Stimulated activated naive CD8-positive, alpha-beta T cell treated with anti-CD3 and anti-CD28 coated beads, Interleukin-15, Interleukin-2, amounts not matched to agents 100 ng/mL and 50 ng/mL, for 24 hours (primary cell): ENCODE measurements at regions not wholly inside any gene's neighbourhood (a gene's known extent, or its start where the extent isn't known, plus 50 kb on each side); places are given as distances from the start of the nearest gene placed in this dataset.
"Not testable (repeated sequence)": the region's sequence is repeated elsewhere in the genome, so short reads cannot be mapped to it uniquely, and the experiment has no call there.

Experiments used
- H3K27ac Mint-ChIP-seq: one replicate; pipeline ENCODE4 v1.8.0; 2021; ENCODE audit warnings: mild to moderate bottlenecking, mixed read lengths
- H3K27me3 Mint-ChIP-seq: one replicate; pipeline ENCODE4 v1.8.0; 2021; ENCODE audit warnings: mixed read lengths
- H3K36me3 Mint-ChIP-seq: one replicate; pipeline ENCODE4 v1.8.0; 2021; ENCODE audit warnings: low read depth, mixed read lengths
- H3K4me1 Mint-ChIP-seq: one replicate; pipeline ENCODE4 v1.8.0; 2021; ENCODE audit warnings: low read depth, mixed read lengths
- H3K4me3 Mint-ChIP-seq: one replicate; pipeline ENCODE4 v1.8.0; 2021; ENCODE audit warnings: mild to moderate bottlenecking, mixed read lengths
- H3K9me3 Mint-ChIP-seq: one replicate; pipeline ENCODE4 v1.8.0; 2021; ENCODE audit warnings: mixed read lengths

DNA sequence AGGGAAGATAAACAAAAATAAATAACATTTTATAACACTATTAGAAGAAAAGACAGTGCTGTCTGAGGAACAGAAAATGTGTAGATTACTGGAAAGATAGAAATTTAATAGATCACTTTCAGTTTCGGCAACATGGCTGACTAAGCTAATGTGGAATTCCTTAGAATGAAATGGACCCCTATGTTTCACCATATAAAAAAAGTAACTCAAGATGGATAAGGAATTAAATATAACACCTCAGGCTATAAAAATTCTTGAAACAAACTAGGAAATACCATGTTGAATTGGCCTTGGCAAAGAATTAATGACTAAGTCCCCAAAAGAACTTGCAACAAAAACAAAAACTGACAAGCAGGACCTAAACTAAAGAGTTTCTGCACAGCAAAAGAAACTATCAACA, 558.3 kb downstream of the CHSY3 start:
- Mint-ChIP-seq H3K36me3 (no peaks in the 10 kb centered on the region), H3K4me3 (no peak overlapping the region), H3K27ac (no peak overlapping the region), H3K27me3 (no peaks in the 10 kb centered on the region), H3K9me3 (peaks cover 8% of the 10 kb centered on the region), H3K4me1 (no peaks in the 10 kb centered on the region)

DNA sequence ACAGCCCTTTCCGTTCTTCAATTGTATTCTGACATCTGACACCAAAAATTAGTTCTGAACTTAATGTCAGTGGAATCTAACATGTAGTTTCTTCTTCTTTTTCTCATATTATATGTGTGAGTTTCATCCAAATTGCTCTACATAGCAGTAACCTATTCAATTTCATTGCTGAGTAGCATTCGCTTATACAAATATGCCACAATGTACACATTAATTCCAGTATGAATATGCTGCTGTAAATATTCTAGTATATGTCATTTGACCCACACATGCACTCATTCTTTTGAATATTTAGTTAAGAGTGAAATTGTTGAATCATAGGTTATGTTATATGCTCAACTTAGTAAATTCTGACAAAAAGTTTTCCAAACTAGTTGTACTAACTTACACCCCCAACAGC, 550.9 kb downstream of the CHSY3 start:
- Mint-ChIP-seq H3K36me3 (no peaks in the 10 kb centered on the region), H3K27ac (no peak overlapping the region), H3K9me3 (peaks cover 16% of the 10 kb centered on the region), H3K27me3 (no peaks in the 10 kb centered on the region), H3K4me1 (no peaks in the 10 kb centered on the region), H3K4me3 (no peak overlapping the region)

DNA sequence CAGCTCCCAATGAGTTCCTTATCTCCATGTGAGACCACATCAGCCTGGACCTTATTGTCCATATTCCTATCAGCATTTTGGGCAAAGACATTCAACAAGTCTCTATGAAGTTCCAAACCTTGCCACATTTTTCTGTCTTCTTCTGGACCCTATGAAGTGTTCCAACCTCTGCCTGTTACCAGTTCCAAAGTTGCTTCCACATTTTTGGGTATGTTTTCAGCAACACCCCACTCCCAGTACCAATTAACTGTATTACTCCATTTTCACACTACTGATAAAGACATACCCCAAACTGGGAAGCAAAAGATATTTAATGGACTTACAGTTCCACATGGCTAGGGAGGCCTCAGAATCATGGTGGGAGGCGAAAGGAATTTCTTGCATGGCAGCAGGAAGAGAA, 548.5 kb downstream of the CHSY3 start:
- H3K4me3 Mint-ChIP-seq: no peak overlapping the region

DNA sequence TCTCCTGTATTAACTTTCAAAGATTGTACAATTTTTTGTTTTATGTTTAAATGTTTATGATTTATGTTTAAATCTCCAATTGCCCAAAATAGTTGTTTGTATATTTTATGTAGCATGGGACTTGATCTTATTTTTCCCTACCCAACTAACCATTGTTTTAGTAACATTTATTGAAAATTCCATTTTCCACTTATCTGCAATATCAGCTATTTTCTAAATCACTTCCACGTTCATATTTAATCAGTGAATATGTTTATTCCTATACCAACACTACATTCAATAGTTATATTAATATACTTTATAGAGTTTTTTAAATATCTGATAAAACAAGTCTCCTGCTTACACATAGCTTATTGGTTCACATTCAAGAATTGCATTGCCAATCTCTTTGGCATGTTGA, 532.2 kb downstream of the CHSY3 start:
- no peaks in the 10 kb centered on the region for H3K27me3 Mint-ChIP-seq
- H3K36me3 Mint-ChIP-seq: no peaks in the 10 kb centered on the region
- peaks cover 24% of the 10 kb centered on the region for H3K9me3 Mint-ChIP-seq
- H3K27ac Mint-ChIP-seq: no peak overlapping the region
- H3K4me3 Mint-ChIP-seq: no peak overlapping the region
- H3K4me1 Mint-ChIP-seq: no peaks in the 10 kb centered on the region

More for the DNA sequence above, 548.5 kb downstream of the CHSY3 start:
- H3K9me3 Mint-ChIP-seq: peaks cover 15% of the 10 kb centered on the region
- no peaks in the 10 kb centered on the region for H3K4me1 Mint-ChIP-seq
- H3K27me3 Mint-ChIP-seq: no peaks in the 10 kb centered on the region
- no peak overlapping the region for H3K27ac Mint-ChIP-seq
- H3K36me3 Mint-ChIP-seq: no peaks in the 10 kb centered on the region

DNA sequence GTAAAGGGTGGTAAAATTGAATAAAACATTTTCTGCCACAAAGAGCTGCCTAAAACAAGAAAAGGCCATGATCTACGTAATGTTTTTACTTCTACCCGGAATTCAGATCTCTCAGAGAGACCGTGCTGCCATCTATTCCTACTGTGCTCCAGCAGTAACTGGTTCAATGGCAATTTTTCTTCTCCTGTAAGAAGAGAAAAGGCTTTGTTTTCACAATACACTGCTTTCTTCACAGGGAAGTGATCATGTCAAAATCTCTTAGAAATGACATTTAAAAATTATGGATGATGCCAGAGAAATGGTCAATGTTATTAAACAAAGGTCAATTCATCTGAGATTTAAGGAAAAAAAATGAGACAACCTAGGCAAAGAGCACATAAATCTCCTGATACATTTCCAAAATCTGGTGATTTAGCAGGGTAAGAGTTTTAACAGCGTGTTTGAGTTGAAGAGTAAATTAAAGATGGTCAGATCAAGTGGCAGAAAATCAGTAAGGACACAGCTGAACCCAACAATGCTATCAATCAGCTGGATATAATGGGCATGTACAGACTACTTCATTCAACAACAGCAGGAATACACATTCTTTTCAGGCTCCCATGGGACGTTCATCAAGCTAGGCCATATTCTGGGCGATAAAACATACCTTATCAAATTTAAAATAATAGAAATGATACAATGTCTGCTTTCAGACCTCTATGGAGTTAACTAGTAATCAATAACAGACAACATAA, 523.1 kb downstream of the CHSY3 start:
- Mint-ChIP-seq H3K27ac (no peak overlapping the region), H3K36me3 (no peaks in the 10 kb centered on the region), H3K4me1 (no peaks in the 10 kb centered on the region), H3K9me3 (no peaks in the 10 kb centered on the region), H3K27me3 (no peaks in the 10 kb centered on the region), H3K4me3 (no peak overlapping the region)

DNA sequence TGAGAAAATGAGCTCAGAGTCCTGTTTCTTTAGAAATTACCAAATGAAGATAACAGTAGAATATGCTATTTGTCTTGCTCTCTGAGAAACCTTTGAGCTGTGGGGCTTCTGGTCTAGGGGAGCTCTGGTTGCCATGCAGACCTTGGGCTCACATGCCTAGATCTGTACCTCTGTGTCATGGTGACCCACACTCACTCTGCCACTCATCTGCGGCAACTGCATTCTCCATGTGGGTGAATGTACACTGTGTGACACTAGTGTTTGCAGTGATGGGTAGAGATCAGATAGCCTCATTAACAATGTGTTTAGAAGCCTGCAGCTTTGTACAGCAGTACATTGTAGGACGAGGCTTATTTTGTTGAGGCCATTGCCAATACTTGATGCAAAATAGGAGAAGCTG, 521.2 kb downstream of the CHSY3 start:
- no peaks in the 10 kb centered on the region for H3K36me3 Mint-ChIP-seq
- no peak overlapping the region for H3K4me3 Mint-ChIP-seq
- H3K4me1 Mint-ChIP-seq: no peaks in the 10 kb centered on the region
- H3K27ac Mint-ChIP-seq: no peak overlapping the region
- no peaks in the 10 kb centered on the region for H3K9me3 Mint-ChIP-seq
- H3K27me3 Mint-ChIP-seq: no peaks in the 10 kb centered on the region

DNA sequence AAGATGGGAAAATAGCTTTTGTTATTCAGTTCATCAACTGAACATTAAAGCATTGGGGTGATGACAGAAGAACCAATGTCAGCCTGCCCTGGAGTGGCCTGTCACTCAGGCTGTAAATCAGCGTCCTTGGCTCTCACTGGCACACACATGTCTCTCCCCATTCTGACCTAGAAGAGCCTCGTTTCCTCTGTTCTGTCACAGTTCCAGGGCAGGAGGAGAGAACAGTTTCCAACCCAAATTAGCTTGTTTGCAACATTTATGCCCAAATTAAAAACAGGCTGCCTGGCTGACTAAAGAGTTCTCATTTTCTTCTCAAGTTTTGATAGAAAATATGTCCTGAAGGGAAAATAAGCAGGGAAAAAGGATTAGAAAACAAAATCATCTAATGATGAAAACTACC, 520.1 kb downstream of the CHSY3 start:
- no peaks in the 10 kb centered on the region for H3K4me1 Mint-ChIP-seq
- no peak overlapping the region for H3K27ac Mint-ChIP-seq
- no peaks in the 10 kb centered on the region for H3K27me3 Mint-ChIP-seq
- no peaks in the 10 kb centered on the region for H3K9me3 Mint-ChIP-seq
- H3K4me3 Mint-ChIP-seq: no peak overlapping the region
- H3K36me3 Mint-ChIP-seq: no peaks in the 10 kb centered on the region

DNA sequence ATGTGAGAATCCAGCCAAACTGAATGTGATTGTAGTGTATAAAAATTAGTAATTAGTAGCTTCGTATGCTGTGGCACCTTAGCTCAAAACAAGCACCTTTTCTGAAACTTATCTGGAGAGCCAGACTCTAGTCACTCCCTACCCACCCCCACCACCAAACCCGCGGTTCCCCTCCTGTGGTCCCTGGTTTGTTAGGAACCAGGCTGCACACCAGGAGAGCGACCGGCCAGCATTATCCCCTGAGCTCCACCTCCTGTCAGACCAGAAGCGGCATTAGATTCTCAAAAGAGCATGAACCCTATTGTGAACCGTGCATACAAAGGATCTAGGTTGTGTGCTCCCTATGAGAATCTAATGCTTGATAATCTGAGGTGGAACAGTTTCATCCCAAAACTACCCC, 498.6 kb downstream of the CHSY3 start:
- Mint-ChIP-seq H3K4me1 (no peaks in the 10 kb centered on the region), H3K27ac (no peak overlapping the region), H3K4me3 (no peak overlapping the region), H3K27me3 (no peaks in the 10 kb centered on the region), H3K9me3 (no peaks in the 10 kb centered on the region), H3K36me3 (no peaks in the 10 kb centered on the region)

DNA sequence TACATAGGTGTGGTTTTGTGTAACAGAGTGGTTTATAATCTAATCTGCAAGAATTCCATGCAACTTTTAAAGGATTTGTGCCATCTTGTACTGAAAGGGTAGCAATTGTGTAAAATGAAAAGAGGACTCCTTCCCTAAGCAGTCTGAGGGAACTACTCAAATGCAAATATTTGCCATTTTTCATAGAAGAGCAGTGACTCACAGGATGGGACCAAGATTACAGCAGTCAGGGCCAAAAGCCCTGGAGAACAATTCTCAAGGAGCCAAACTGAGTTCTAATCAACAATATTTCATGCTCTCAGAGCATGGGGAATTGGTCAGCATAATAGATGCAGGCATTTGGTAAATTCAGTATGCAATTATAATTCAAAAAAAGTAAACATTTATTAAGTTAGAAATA, 495.8 kb downstream of the CHSY3 start:
- H3K36me3 Mint-ChIP-seq: no peaks in the 10 kb centered on the region
- H3K9me3 Mint-ChIP-seq: no peaks in the 10 kb centered on the region
- no peaks in the 10 kb centered on the region for H3K27me3 Mint-ChIP-seq
- H3K4me1 Mint-ChIP-seq: no peaks in the 10 kb centered on the region
- no peak overlapping the region for H3K27ac Mint-ChIP-seq
- no peak overlapping the region for H3K4me3 Mint-ChIP-seq

DNA sequence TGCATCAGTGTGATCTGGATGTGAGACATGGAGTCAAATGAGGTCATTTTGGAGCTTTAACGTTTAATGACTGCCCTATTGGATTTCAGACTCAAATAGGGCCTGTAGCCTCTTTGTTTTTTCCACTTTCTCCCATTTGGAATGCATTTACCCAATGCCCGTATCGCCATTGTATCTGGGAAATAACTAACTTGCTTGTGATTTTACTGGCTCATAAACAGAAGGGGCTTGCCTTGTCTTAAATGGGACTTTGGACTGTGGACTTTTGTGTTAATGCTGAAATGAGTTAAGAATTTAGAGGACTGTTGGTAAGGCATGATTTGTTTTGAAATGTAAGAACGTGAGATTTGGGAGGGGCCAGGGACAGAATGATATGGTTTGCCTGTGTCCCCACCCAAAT, 494.6 kb downstream of the CHSY3 start:
- no peak overlapping the region for H3K4me3 Mint-ChIP-seq
- no peaks in the 10 kb centered on the region for H3K4me1 Mint-ChIP-seq
- no peaks in the 10 kb centered on the region for H3K36me3 Mint-ChIP-seq
- H3K9me3 Mint-ChIP-seq: no peaks in the 10 kb centered on the region
- no peak overlapping the region for H3K27ac Mint-ChIP-seq
- H3K27me3 Mint-ChIP-seq: no peaks in the 10 kb centered on the region

DNA sequence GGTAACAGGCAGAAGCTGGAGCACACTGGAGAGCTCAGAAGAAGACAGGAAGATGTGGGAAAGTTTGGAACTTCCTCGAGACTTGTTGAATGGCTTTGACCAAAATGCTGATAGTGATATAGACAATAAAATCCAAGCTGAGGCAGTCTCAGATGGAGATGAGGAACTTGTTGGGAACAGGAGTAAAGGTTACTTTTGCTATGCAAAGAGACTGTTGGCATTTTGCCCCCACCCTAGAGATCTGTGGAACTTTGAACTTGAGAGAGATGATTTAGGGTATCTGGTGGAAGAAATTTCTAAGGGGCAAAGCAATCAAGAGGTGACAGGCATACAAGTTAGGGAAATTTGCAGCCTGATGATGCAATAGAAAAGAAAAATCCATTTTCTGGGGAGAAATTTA, 493.5 kb downstream of the CHSY3 start:
- not testable (repeated sequence) for H3K4me1 Mint-ChIP-seq, H3K27me3 Mint-ChIP-seq, H3K4me3 Mint-ChIP-seq, H3K27ac Mint-ChIP-seq, H3K9me3 Mint-ChIP-seq, H3K36me3 Mint-ChIP-seq

DNA sequence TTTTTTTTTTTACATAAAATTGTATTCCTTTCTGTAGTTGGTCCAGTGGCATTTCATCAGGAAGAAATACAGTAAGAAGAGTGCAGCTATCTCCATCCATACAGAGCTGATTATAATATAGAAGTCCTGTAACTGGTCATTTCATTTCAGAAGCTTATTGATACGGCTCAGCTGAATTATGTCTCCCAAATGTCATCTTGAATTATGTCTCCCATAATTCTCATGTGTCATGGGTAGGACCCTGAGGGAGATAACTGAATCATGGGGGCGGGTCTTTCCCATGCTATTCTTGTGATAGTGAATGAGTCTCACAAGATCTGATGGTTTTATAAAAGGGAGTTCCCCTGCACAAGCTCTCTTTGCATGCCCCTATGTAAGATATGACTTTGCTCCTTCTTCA, 492.9 kb downstream of the CHSY3 start:
- H3K4me1 Mint-ChIP-seq: no peaks in the 10 kb centered on the region
- no peaks in the 10 kb centered on the region for H3K36me3 Mint-ChIP-seq
- no peak overlapping the region for H3K4me3 Mint-ChIP-seq
- no peaks in the 10 kb centered on the region for H3K27me3 Mint-ChIP-seq
- no peak overlapping the region for H3K27ac Mint-ChIP-seq
- no peaks in the 10 kb centered on the region for H3K9me3 Mint-ChIP-seq

DNA sequence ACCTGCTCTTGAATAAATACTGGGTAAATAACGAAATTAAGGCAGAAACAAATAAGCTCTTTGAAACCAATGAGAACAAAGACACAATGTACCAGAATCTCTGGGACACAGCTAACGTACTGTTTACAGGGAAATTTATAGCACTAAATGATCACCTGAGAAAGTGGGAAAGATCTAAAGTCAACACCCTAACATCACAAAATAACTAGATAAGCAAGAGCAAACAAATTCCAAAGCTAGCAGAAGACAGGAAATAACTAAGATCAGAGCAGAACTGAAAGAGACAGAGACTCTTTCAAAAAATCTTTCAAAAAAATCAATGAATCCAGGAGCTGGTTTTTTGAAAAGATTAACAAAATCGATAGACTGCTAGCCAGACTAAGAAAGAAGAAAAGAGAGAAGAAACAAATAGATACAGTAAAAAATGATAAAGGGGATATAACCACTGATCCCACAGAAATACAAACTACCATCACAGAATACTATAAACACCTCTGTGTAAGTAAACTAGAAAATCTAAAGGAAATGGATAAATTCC, 487.5 kb downstream of the CHSY3 start:
- H3K36me3 Mint-ChIP-seq, H3K4me3 Mint-ChIP-seq, H3K27me3 Mint-ChIP-seq, H3K9me3 Mint-ChIP-seq, H3K4me1 Mint-ChIP-seq, H3K27ac Mint-ChIP-seq: not testable (repeated sequence)

DNA sequence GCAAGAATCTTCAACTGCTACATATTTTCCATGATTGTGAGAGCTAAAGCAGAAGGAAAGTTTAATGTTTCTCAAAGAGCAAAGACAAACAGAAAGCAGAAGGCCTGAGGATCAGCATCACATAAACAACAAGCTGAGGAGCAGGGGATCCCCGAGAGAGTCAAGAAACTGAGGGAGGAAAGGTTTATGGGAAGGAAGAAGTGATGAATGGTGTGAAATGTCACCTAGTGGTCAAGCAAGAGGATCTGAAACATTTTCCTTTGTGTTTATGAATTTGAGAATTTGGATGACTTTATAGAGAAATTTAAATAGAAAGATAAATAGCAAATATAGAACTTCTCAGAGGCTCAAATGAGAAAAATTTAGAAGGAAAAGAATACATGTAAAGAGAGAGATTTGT, 481.9 kb downstream of the CHSY3 start:
- Mint-ChIP-seq H3K4me1 (no peaks in the 10 kb centered on the region), H3K27ac (no peak overlapping the region), H3K36me3 (no peaks in the 10 kb centered on the region), H3K4me3 (no peak overlapping the region), H3K27me3 (peaks cover under 1% of the 10 kb centered on the region), H3K9me3 (no peaks in the 10 kb centered on the region)

DNA sequence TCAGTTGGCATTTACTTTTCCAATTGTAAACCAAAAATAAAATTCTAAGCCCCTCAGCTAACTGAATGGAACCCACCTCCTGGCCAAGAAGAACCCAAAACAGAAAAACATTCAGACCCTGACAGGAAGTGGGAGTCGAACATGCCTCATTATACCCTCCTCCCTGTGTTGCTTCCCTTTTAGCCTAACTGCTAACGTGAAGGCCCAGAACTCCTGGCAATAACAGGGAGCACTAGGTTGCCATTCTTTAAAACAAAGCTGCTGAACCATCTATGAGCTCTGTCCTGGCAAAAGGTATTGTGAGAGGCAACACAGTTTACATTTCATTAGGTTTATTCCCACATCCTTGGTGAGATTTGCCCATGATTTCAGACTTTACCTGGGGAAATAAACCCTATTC, 481.4 kb downstream of the CHSY3 start:
- Mint-ChIP-seq H3K9me3 (no peaks in the 10 kb centered on the region), H3K4me3 (no peak overlapping the region), H3K4me1 (no peaks in the 10 kb centered on the region), H3K27me3 (peaks cover 5% of the 10 kb centered on the region), H3K27ac (no peak overlapping the region), H3K36me3 (no peaks in the 10 kb centered on the region)

DNA sequence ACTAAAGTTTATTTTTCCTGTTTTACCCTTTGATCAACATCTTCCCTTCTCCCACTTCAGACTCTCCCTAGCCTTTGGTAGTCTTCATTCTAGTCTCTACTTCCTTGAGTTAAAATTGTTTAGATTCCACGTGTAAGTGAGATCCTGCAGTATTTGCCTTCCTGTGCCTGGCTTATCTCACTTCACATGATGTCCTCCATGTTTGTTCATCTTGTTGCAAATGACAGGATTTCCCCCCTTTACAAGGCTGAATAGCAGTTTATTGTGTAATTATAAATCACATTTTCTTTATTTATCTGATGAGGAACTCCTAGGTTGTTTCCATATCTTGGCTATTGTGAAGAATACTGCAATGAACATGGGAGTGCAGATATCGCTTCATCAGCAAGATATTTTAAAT, 461.7 kb downstream of the CHSY3 start:
- Mint-ChIP-seq H3K27ac (no peak overlapping the region), H3K4me3 (no peak overlapping the region), H3K27me3 (no peaks in the 10 kb centered on the region), H3K36me3 (no peaks in the 10 kb centered on the region), H3K4me1 (no peaks in the 10 kb centered on the region), H3K9me3 (no peaks in the 10 kb centered on the region)
